H9 (cell line): ENCODE measurements at regions not wholly inside any gene's neighbourhood (a gene's known extent, or its start where the extent isn't known, plus 50 kb on each side); places are given as distances from the start of the nearest gene placed in this dataset.

Source experiments
- DNase-seq: peaks from one replicate; pipeline ENCODE4 v3.0.0-alpha.2; 2017
- H2AFZ ChIP-seq: one replicate; pipeline ENCODE4 v1.6.1; 2013; ENCODE audit warnings: mild to moderate bottlenecking, low read length, control low read depth, moderate library complexity
- H2AK5ac ChIP-seq: 2 replicates; pipeline ENCODE4 v1.6.1; 2013; ENCODE audit warnings: low read length, control low read depth, mixed read lengths; ENCODE audit not compliant: insufficient read length
- H2BK120ac ChIP-seq: one replicate; pipeline ENCODE4 v1.6.1; 2013; ENCODE audit warnings: low read depth, mild to moderate bottlenecking, low read length, control low read depth, inconsistent platforms; ENCODE audit not compliant: poor library complexity, severe bottlenecking
- H2BK12ac ChIP-seq: 2 replicates; pipeline ENCODE4 v1.6.1; 2013; ENCODE audit warnings: low read length, control low read depth, mixed read lengths, low read depth; ENCODE audit not compliant: insufficient read length
- H2BK15ac ChIP-seq: 2 replicates; pipeline ENCODE4 v1.6.1; 2013; ENCODE audit warnings: low read depth, low read length, control low read depth
- H2BK20ac ChIP-seq: one replicate; pipeline ENCODE4 v1.6.1; 2013; ENCODE audit warnings: low read depth, mild to moderate bottlenecking, low read length, control low read depth, inconsistent platforms; ENCODE audit not compliant: poor library complexity, severe bottlenecking
- H2BK5ac ChIP-seq: 2 replicates; pipeline ENCODE4 v1.6.1; 2013; ENCODE audit warnings: low read length, control low read depth, mixed read lengths; ENCODE audit not compliant: insufficient read length
- H3K14ac ChIP-seq: 2 replicates; pipeline ENCODE4 v1.6.1; 2013; ENCODE audit warnings: low read length, control low read depth; ENCODE audit not compliant: insufficient read depth
- H3K18ac ChIP-seq: 2 replicates; pipeline ENCODE4 v1.6.1; 2013; ENCODE audit warnings: low read depth, mild to moderate bottlenecking, mixed read lengths, low read length, control low read depth; ENCODE audit not compliant: insufficient read length
- H3K23ac ChIP-seq: 2 replicates; pipeline ENCODE4 v1.6.1; 2013; ENCODE audit warnings: low read length, control low read depth, mixed read lengths, low read depth; ENCODE audit not compliant: insufficient read length
- H3K23me2 ChIP-seq: 2 replicates; pipeline ENCODE4 v1.6.1; 2013; ENCODE audit warnings: low read depth, mild to moderate bottlenecking, mixed read lengths, low read length, control low read depth; ENCODE audit not compliant: insufficient read length, poor library complexity, severe bottlenecking
- H3K27ac ChIP-seq: 2 replicates; pipeline ENCODE4 v1.5.1; 2013; ENCODE audit warnings: low read length, control low read depth, mixed read lengths, low read depth; ENCODE audit not compliant: insufficient read length
- H3K27me3 ChIP-seq: 2 replicates; pipeline ENCODE4 v1.6.1; 2013; ENCODE audit warnings: low read length, control low read depth, inconsistent platforms; ENCODE audit not compliant: insufficient read depth
- H3K4ac ChIP-seq: 2 replicates; pipeline ENCODE4 v1.6.1; 2013; ENCODE audit warnings: low read depth, mild to moderate bottlenecking, control low read depth, inconsistent platforms, low read length, moderate library complexity
- H3K4me1 ChIP-seq: 2 replicates; pipeline ENCODE4 v1.6.1; 2013; ENCODE audit warnings: low read length, control low read depth, inconsistent platforms; ENCODE audit not compliant: insufficient read depth
- H3K4me2 ChIP-seq: 2 replicates; pipeline ENCODE4 v1.6.1; 2013; ENCODE audit warnings: low read length, control low read depth, mixed read lengths; ENCODE audit not compliant: insufficient read length, insufficient read depth
- H3K56ac ChIP-seq: 2 replicates; pipeline ENCODE4 v1.6.1; 2013; ENCODE audit warnings: low read depth, mild to moderate bottlenecking, mixed read lengths, low read length, control low read depth; ENCODE audit not compliant: insufficient read length
- H3K79me1 ChIP-seq: 2 replicates; pipeline ENCODE4 v1.6.1; 2013; ENCODE audit warnings: low read depth, mild to moderate bottlenecking, moderate library complexity, low read length, control low read depth, inconsistent platforms; ENCODE audit not compliant: insufficient read depth, poor library complexity, severe bottlenecking
- H3K79me2 ChIP-seq: 2 replicates; pipeline ENCODE4 v1.6.1; 2013; ENCODE audit warnings: low read length, control low read depth, inconsistent platforms; ENCODE audit not compliant: insufficient read depth
- H3K9ac ChIP-seq: 2 replicates; pipeline ENCODE4 v1.6.1; 2013; ENCODE audit warnings: low read length, control low read depth, mixed read lengths; ENCODE audit not compliant: insufficient read length; ENCODE audit errors: extremely low read depth
- H3K9me3 ChIP-seq: one replicate; pipeline ENCODE4 v1.6.1; 2013; ENCODE audit warnings: low read depth, low read length, inconsistent platforms; ENCODE audit not compliant: control insufficient read depth
- H3T11ph ChIP-seq: one replicate; pipeline ENCODE4 v1.6.1; 2013; ENCODE audit warnings: mild to moderate bottlenecking, low read length, control low read depth, inconsistent platforms
- H4K20me1 ChIP-seq: one replicate; pipeline ENCODE4 v1.6.1; 2013; ENCODE audit not compliant: control insufficient read depth, insufficient read length, insufficient read depth
- H4K5ac ChIP-seq: 2 replicates; pipeline ENCODE4 v1.6.1; 2013; ENCODE audit warnings: low read depth, mild to moderate bottlenecking, mixed read lengths, low read length, control low read depth; ENCODE audit not compliant: insufficient read length
- H4K8ac ChIP-seq: replicated peaks from 2 replicates; pipeline ENCODE4 v1.6.1; 2013; ENCODE audit warnings: low read length, control low read depth, mixed read lengths, low read depth; ENCODE audit not compliant: insufficient read length
- H4K91ac ChIP-seq: 2 replicates; pipeline ENCODE4 v1.6.1; 2013; ENCODE audit warnings: low read depth, mild to moderate bottlenecking, moderate library complexity, mixed read lengths, low read length, control low read depth; ENCODE audit not compliant: insufficient read length
- H3K27ac Mint-ChIP-seq, 3 experiments: 2 replicates in 2 of 3; 3 replicates in 1 of 3; pipeline ENCODE4 v1.8.0; 2020 to 2021; ENCODE audit warnings: mixed read lengths in 3 of 3, mild to moderate bottlenecking in 1 of 3, moderate library complexity in 1 of 3
- H3K27me3 Mint-ChIP-seq: 2 replicates; pipeline ENCODE4 v1.8.0; 2021; ENCODE audit warnings: low read depth, mild to moderate bottlenecking, moderate library complexity, mixed read lengths
- H3K36me3 Mint-ChIP-seq, 3 experiments: 2 replicates in 2 of 3; 3 replicates in 1 of 3; pipeline ENCODE4 v1.8.0; 2020 to 2021; ENCODE audit warnings: low read depth in 3 of 3, mixed read lengths in 3 of 3; ENCODE audit not compliant: insufficient read depth in 1 of 3
- H3K4me1 Mint-ChIP-seq, 2 experiments: 2 replicates each; pipeline ENCODE4 v1.8.0; 2020; ENCODE audit warnings: mixed read lengths in 2 of 2
- H3K4me3 Mint-ChIP-seq, 2 experiments: 2 replicates in 1 of 2; 3 replicates in 1 of 2; pipeline ENCODE4 v1.8.0; 2020 to 2021; ENCODE audit warnings: mild to moderate bottlenecking in 2 of 2, mixed read lengths in 2 of 2, moderate library complexity in 1 of 2
- H3K9me3 Mint-ChIP-seq, 2 experiments: 2 replicates in 1 of 2; 3 replicates in 1 of 2; pipeline ENCODE4 v1.8.0; 2020; ENCODE audit warnings: mild to moderate bottlenecking in 2 of 2, mixed read lengths in 2 of 2, moderate library complexity in 1 of 2
- CTCF ChIP-seq: fragments of 200-600 bp; sonication (generic); conservative IDR thresholded peaks from 3 replicates; pipeline ENCODE4 v1.8.0; 2021; ENCODE audit warnings: antibody characterized with exemption, mild to moderate bottlenecking
- WGBS: extraction: QIAGEN DNeasy Blood & Tissue Kit; methylation state at CpG from one replicate; pipeline ENCODE4 v1.1.7; 2013; ENCODE audit warnings: missing lambda C conversion rate, low lambda C conversion rate, mixed read lengths; ENCODE audit not compliant: insufficient read length; ENCODE audit errors: extremely low coverage; 5-methylcytosine and 5-hydroxymethylcytosine counted together

DNA sequence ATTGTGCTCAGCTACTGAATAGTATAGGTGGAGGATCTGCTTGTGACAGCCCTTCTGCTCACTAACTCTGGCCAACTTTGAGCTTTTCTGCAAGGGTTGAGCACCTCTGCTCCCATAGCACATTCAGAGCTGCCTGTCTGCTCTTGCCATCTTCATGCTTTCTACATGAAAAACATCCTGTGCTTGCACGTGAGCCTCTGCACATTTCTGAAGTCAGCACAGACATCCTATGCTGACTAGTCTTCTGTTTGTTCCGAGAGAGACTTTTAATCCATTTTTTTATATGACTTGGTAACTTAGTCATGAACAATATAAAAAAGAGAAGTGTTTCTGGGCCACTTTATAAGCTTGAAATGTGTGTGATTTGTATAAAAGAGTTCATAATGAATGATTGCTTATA lies 969.3 kb downstream of the TMTC2 start:
- Histone ChIP-seq H3K18ac (no peak overlapping the region), H3K14ac (no peak overlapping the region), H2BK12ac (no peak overlapping the region), H2BK20ac (no peak overlapping the region), H3K27me3 (no peaks in the 10 kb centered on the region), H2AFZ (no peak overlapping the region), H3K4me2 (no peak overlapping the region), H4K20me1 (no peaks in the 10 kb centered on the region), H2BK5ac (no peak overlapping the region), H3K27ac (no peak overlapping the region), H4K8ac (no peak overlapping the region), H2BK15ac (no peak overlapping the region), H4K5ac (no peak overlapping the region), H3K9me3 (no peaks in the 10 kb centered on the region), H2AK5ac (no peak overlapping the region), H3T11ph (no peak overlapping the region), H3K56ac (no peak overlapping the region), H2BK120ac (no peak overlapping the region), H3K23me2 (no peaks in the 10 kb centered on the region), H3K79me1 (no peaks in the 10 kb centered on the region), H3K23ac (no peak overlapping the region), H3K9ac (no peak overlapping the region), H4K91ac (no peak overlapping the region), H3K79me2 (no peaks in the 10 kb centered on the region; the same call in 1 of the 2 replicates), H3K4me1 (no peaks in the 10 kb centered on the region), H3K4ac (no peak overlapping the region)
- no peak overlapping the region for H3K4me3 Mint-ChIP-seq
- WGBS, result no CpG with 5 or more reads among the region's 2 CpGs
- TF ChIP-seq CTCF, result no peak
- DNase-seq, result no peak
- no peaks in the 10 kb centered on the region for H3K27me3 Mint-ChIP-seq
- peaks cover 0 to 15% (median 0%) of the 10 kb centered on the region in 3 experiments; a peak in 2 of 7 replicates for H3K36me3 Mint-ChIP-seq
- H3K4me1 Mint-ChIP-seq, result peaks cover 0 to 4% of the 10 kb centered on the region in 2 experiments; a peak in 1 of 4 replicates
- no peak overlapping the region for H3K27ac Mint-ChIP-seq
- peaks cover 9 to 13% of the 10 kb centered on the region in 2 experiments; a peak in 3 of 5 replicates for H3K9me3 Mint-ChIP-seq
